ENCODE measurements at regions not wholly inside any gene's neighbourhood (a gene's known extent, or its start where the extent isn't known, plus 50 kb on each side); places are given as distances from the start of the nearest gene placed in this dataset.

DNA sequence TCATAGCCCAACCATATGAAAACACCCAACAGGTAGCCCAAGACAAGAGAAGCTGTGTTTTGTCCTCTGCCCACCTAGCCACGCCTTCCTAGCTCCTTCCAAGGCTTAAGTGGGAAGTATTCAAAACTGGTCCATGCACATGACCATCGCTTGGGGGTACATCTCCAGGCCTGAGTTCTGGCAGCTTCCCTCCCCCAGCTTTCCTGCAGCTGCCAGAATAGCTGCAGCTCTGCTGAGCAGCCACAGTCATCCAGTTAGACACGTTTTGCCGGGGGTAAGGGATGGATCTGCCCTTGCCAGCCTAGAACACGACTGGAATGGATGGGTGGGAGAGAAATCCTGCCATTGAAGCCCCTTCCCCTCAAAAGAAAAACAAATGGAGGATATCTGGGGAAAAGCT is 166.8 kb downstream of the NRP2 start:
- TF ChIP-seq, protein P1, sequence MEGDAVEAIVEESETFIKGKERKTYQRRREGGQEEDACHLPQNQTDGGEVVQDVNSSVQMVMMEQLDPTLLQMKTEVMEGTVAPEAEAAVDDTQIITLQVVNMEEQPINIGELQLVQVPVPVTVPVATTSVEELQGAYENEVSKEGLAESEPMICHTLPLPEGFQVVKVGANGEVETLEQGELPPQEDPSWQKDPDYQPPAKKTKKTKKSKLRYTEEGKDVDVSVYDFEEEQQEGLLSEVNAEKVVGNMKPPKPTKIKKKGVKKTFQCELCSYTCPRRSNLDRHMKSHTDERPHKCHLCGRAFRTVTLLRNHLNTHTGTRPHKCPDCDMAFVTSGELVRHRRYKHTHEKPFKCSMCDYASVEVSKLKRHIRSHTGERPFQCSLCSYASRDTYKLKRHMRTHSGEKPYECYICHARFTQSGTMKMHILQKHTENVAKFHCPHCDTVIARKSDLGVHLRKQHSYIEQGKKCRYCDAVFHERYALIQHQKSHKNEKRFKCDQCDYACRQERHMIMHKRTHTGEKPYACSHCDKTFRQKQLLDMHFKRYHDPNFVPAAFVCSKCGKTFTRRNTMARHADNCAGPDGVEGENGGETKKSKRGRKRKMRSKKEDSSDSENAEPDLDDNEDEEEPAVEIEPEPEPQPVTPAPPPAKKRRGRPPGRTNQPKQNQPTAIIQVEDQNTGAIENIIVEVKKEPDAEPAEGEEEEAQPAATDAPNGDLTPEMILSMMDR (IDR thresholded peaks at IDR 0.05), result no peak
- TF ChIP-seq, protein P2, sequence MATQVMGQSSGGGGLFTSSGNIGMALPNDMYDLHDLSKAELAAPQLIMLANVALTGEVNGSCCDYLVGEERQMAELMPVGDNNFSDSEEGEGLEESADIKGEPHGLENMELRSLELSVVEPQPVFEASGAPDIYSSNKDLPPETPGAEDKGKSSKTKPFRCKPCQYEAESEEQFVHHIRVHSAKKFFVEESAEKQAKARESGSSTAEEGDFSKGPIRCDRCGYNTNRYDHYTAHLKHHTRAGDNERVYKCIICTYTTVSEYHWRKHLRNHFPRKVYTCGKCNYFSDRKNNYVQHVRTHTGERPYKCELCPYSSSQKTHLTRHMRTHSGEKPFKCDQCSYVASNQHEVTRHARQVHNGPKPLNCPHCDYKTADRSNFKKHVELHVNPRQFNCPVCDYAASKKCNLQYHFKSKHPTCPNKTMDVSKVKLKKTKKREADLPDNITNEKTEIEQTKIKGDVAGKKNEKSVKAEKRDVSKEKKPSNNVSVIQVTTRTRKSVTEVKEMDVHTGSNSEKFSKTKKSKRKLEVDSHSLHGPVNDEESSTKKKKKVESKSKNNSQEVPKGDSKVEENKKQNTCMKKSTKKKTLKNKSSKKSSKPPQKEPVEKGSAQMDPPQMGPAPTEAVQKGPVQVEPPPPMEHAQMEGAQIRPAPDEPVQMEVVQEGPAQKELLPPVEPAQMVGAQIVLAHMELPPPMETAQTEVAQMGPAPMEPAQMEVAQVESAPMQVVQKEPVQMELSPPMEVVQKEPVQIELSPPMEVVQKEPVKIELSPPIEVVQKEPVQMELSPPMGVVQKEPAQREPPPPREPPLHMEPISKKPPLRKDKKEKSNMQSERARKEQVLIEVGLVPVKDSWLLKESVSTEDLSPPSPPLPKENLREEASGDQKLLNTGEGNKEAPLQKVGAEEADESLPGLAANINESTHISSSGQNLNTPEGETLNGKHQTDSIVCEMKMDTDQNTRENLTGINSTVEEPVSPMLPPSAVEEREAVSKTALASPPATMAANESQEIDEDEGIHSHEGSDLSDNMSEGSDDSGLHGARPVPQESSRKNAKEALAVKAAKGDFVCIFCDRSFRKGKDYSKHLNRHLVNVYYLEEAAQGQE (IDR thresholded peaks at IDR 0.05; ENCODE audit: insufficient read depth in 1 of 2, low read depth in 2 of 2, low read length in 1 of 2), result no peak

All from Panc1 (cell line).